Lower lobe of right lung (tissue), 2 donors: ENCODE measurements at regions not wholly inside any gene's neighbourhood (a gene's known extent, or its start where the extent isn't known, plus 50 kb on each side); places are given as distances from the start of the nearest gene placed in this dataset.

Experiments
- ATAC-seq, 2 donors: fragments of 200-7000 bp; cut with Tn5 transposase; one replicate each; pipeline ENCODE4 v1.9.1; 2020 to 2022; ENCODE audit warnings: mild to moderate bottlenecking in 2 of 2, moderate library complexity in 2 of 2
- DNase-seq: peaks from one replicate; pipeline ENCODE4 v3.0.0-alpha.2; 2020
- H3K27ac ChIP-seq: fragments of 200-600 bp; one replicate; pipeline ENCODE4 v1.8.0; 2022
- H3K27me3 ChIP-seq: fragments of 200-600 bp; one replicate; pipeline ENCODE4 v1.8.0; 2022; ENCODE audit warnings: low read depth
- H3K36me3 ChIP-seq: fragments of 200-600 bp; one replicate; pipeline ENCODE4 v1.8.0; 2022; ENCODE audit warnings: mild to moderate bottlenecking
- H3K4me1 ChIP-seq: fragments of 200-600 bp; one replicate; pipeline ENCODE4 v1.8.0; 2022
- H3K4me3 ChIP-seq: fragments of 200-600 bp; one replicate; pipeline ENCODE4 v1.8.0; 2022; ENCODE audit warnings: mild to moderate bottlenecking
- H3K9me3 ChIP-seq: fragments of 200-600 bp; one replicate; pipeline ENCODE4 v1.8.0; 2022
- intact Hi-C: fragments of 100-400 bp; cut with DNase I; formaldehyde crosslinking; loops from one replicate; pipeline ENCODE4 v1.11.0; 2022
- TF ChIP-seq, protein P1 (sequence below): fragments of 200-600 bp; IDR thresholded peaks from one replicate; pipeline ENCODE4 v1.8.0; 2022; ENCODE audit warnings: antibody characterized with exemption, mild to moderate bottlenecking
- donor health status: DM: no; HTN: yes; CAD: no; lungs with severe emphysema.

DNA sequence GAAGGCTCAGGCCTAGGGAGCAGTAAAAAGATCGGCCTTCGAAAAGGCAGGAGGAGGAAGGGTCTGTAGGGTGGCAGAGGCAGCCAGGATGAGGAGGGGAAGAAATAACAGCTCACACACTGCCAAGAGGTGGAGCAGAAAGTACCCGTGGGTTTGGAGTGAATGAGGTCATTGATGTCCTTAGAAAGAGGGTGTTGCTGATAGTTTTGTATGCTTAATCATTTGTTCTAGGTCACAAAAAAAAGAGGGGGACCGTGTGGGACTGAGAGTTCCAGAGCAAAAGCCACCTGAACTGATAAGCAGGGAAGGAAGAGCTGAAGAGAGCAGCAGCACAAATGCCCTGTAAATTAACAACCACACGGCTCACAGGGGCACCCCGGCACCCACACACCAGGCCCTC is 140.4 kb downstream of the FAM161A start:
- H3K4me3 ChIP-seq = no peak overlapping the region
- no peaks in the 10 kb centered on the region for H3K36me3 ChIP-seq
- H3K9me3 ChIP-seq = no peaks in the 10 kb centered on the region
- ATAC-seq = no peak
- TF ChIP-seq, protein P1, sequence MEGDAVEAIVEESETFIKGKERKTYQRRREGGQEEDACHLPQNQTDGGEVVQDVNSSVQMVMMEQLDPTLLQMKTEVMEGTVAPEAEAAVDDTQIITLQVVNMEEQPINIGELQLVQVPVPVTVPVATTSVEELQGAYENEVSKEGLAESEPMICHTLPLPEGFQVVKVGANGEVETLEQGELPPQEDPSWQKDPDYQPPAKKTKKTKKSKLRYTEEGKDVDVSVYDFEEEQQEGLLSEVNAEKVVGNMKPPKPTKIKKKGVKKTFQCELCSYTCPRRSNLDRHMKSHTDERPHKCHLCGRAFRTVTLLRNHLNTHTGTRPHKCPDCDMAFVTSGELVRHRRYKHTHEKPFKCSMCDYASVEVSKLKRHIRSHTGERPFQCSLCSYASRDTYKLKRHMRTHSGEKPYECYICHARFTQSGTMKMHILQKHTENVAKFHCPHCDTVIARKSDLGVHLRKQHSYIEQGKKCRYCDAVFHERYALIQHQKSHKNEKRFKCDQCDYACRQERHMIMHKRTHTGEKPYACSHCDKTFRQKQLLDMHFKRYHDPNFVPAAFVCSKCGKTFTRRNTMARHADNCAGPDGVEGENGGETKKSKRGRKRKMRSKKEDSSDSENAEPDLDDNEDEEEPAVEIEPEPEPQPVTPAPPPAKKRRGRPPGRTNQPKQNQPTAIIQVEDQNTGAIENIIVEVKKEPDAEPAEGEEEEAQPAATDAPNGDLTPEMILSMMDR = no peak
- intact Hi-C loops = no loop called here
- no peaks in the 10 kb centered on the region for H3K4me1 ChIP-seq
- no peaks in the 10 kb centered on the region for H3K27me3 ChIP-seq
- H3K27ac ChIP-seq = no peak overlapping the region
- DNase-seq = no peak

DNA sequence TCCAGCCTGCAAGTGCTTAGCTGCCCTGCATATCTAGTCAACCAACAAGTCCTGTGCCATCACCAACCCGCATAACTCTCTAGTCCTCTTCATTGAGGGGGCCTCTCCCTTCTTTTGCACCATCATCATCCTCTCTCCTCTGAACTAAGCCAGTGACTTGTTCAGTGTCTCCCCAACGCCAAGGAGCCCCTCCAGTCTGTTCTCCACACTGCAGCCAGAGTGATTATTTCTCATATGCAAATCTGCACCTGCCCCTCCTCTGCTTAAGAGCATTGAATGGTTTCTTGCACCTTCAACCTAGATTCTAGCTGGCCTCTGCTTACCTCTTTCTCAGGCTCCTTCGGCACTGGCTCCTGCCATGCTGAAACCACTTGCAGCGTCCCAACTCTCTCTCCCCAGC is 141.8 kb downstream of the FAM161A start:
- TF ChIP-seq, protein P1 = no peak
- no peaks in the 10 kb centered on the region for H3K9me3 ChIP-seq
- DNase-seq (no peak), ATAC-seq (no peak)
- no peaks in the 10 kb centered on the region for H3K4me1 ChIP-seq
- H3K27me3 ChIP-seq = no peaks in the 10 kb centered on the region
- H3K36me3 ChIP-seq = no peaks in the 10 kb centered on the region
- intact Hi-C loops = no loop called here
- no peak overlapping the region for H3K27ac ChIP-seq
- no peak overlapping the region for H3K4me3 ChIP-seq

GRCh38 chr2:61710711-61711110 is 143.1 kb downstream of the FAM161A start:
- ATAC-seq (no peak), DNase-seq (no peak)
- TF ChIP-seq, protein P1 = no peak
- no peak overlapping the region for H3K27ac ChIP-seq
- H3K36me3 ChIP-seq = no peaks in the 10 kb centered on the region
- H3K27me3 ChIP-seq = no peaks in the 10 kb centered on the region
- H3K4me1 ChIP-seq = no peaks in the 10 kb centered on the region
- intact Hi-C loops = no loop called here
- no peaks in the 10 kb centered on the region for H3K9me3 ChIP-seq
- H3K4me3 ChIP-seq = no peak overlapping the region

DNA sequence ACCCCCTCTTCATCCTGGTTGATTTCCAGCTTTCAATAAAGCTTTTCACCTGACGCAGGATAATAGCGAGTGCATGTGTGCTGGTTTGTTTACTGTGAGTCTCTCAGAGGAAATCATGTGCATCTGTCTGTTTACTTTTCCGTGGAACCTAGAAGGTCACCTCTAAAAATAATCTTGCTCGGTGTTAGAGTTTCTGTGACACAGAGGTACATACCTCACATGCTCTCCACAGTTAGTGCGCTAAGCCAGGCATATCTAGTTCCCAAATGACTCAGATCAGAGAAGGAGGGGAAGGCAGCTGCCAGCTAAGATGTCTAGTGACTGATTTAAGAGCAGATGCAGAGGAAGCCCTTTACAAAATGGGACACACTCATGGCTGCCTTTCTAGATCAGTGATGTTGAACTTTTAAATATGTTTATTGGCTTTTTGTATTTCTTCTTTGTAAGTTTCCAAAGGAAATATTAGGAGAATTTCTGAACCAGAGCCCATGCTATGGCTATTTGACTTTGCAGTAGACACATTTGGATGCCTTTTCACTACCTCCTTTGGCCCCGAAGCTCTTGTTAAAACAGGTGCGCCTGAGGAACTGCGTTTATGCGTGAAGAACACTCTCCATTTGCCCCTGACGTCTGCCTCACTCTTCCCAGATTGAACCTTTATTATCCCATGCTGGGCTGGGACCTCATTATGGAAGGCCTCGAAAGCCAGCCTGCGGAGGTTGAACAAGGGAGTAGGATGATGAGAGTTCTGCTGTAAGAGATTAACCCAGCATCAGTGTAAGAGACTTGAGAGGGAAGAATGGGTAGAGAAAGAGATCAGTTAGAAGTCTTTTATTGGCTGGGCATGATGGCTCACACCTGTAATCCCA is 145.6 kb downstream of the FAM161A start:
- no peak overlapping the region for H3K27ac ChIP-seq
- ATAC-seq = peak; percentile 65 to 73
- H3K9me3 ChIP-seq = no peaks in the 10 kb centered on the region
- H3K4me3 ChIP-seq = no peak overlapping the region
- intact Hi-C loops = no loop called here
- H3K4me1 ChIP-seq = no peaks in the 10 kb centered on the region
- no peaks in the 10 kb centered on the region for H3K27me3 ChIP-seq
- no peak for DNase-seq
- no peaks in the 10 kb centered on the region for H3K36me3 ChIP-seq
- TF ChIP-seq, protein P1 = no peak

GRCh38 chr2:61705625-61706024 is 148.2 kb downstream of the FAM161A start:
- Histone ChIP-seq H3K9me3 (no peaks in the 10 kb centered on the region), H3K27ac (no peak overlapping the region), H3K27me3 (no peaks in the 10 kb centered on the region), H3K36me3 (no peaks in the 10 kb centered on the region), H3K4me3 (no peak overlapping the region), H3K4me1 (no peaks in the 10 kb centered on the region)
- intact Hi-C loops = no loop called here
- ATAC-seq (no peak), DNase-seq (no peak)
- TF ChIP-seq, protein P1 = no peak
